GM18505 (cell line): ENCODE measurements at regions not wholly inside any gene's neighbourhood (a gene's known extent, or its start where the extent isn't known, plus 50 kb on each side); places are given as distances from the start of the nearest gene placed in this dataset.

Experiments
- ATAC-seq: cut with Tn5 transposase; IDR thresholded peaks from one replicate; pipeline ENCODE4 v1.9.1; 2021; ENCODE audit not compliant: unreplicated experiment
- POLR2A ChIP-seq: IDR thresholded peaks from 4 replicates; pipeline ENCODE4 v1.6.1; 2011; ENCODE audit warnings: borderline replicate concordance; ENCODE audit not compliant: insufficient read depth, insufficient read length; ENCODE audit errors: extremely low read depth

GRCh38 chr10:128536259-128536658, 410.0 kb upstream of the MKI67 start:
- ATAC-seq, result no peak
- no peak for TF ChIP-seq POLR2A

GRCh38 chr10:128537834-128538330, 411.7 kb upstream of the MKI67 start:
- ATAC-seq, result no peak
- no peak for TF ChIP-seq POLR2A

GRCh38 chr10:128538671-128539070, 412.4 kb upstream of the MKI67 start:
- no peak for TF ChIP-seq POLR2A
- ATAC-seq, result no peak

GRCh38 chr10:128539510-128540127, 413.4 kb upstream of the MKI67 start:
- ATAC-seq, result no peak
- TF ChIP-seq POLR2A, result no peak

GRCh38 chr10:128540128-128540762, 414.0 kb upstream of the MKI67 start:
- no peak for TF ChIP-seq POLR2A
- ATAC-seq, result no peak

- TF ChIP-seq POLR2A, result no peak
- no peak for ATAC-seq
Measured at GRCh38 chr10:128540781-128541761, 414.8 kb upstream of the MKI67 start.

- ATAC-seq, result no peak
- TF ChIP-seq POLR2A, result no peak
Measured at GRCh38 chr10:128541926-128542475, 415.8 kb upstream of the MKI67 start.

GRCh38 chr10:128542659-128543058, 416.4 kb upstream of the MKI67 start:
- TF ChIP-seq POLR2A, result no peak
- no peak for ATAC-seq

GRCh38 chr10:128543151-128543550, 416.9 kb upstream of the MKI67 start:
- ATAC-seq, result no peak

GRCh38 chr10:128545216-128545615, 419.0 kb upstream of the MKI67 start:
- no peak for ATAC-seq
- TF ChIP-seq POLR2A, result no peak

More at GRCh38 chr10:128543151-128543550, 416.9 kb upstream of the MKI67 start:
- no peak for TF ChIP-seq POLR2A

GRCh38 chr10:128546651-128547165, 420.5 kb upstream of the MKI67 start:
- ATAC-seq, result no peak
- TF ChIP-seq POLR2A, result no peak

- TF ChIP-seq POLR2A, result no peak
- no peak for ATAC-seq
Measured at GRCh38 chr10:128549101-128549608, 422.9 kb upstream of the MKI67 start.

- no peak for TF ChIP-seq POLR2A
- no peak for ATAC-seq
Measured at GRCh38 chr10:128550045-128550444, 423.8 kb upstream of the MKI67 start.
